ENCODE measurements at regions not wholly inside any gene's neighbourhood (a gene's known extent, or its start where the extent isn't known, plus 50 kb on each side); places are given as distances from the start of the nearest gene placed in this dataset.

DNA sequence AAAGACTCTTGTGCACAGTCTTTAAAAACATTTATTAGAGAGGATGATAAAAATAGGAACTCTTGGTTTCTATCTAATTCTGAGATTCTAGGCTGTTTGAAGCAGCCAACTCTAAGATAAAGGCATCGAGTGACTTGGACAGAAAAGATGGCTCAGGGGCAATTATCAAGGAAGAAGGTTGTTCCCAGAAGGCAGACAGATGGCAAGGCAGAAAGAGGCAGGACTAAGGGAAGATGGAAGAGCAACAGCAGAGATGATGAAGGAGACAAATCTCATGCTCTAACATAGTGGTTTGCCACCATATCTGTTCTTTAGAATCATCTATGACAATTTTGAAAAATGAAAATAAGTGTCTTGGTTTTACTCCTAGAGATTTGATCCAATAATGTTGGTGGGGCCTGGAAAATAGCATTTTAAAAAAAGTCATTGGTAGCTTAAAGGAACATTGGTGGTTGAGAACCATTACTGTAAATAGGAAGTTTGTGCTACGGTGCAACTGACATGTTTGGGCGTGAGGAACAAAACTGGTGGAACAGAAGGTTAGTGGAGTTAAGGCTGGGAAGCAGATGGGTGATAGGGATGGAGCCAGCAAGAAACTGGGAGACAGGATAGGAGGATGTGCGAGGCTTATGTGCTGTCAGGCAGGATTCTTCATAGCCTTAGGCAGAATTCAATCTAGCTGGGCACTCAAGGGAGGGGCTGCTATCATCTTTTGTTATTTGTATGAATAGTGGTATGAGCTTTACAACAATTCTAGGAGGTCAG, 751.1 kb downstream of the DHX35 start:
- TF ChIP-seq, protein P1, sequence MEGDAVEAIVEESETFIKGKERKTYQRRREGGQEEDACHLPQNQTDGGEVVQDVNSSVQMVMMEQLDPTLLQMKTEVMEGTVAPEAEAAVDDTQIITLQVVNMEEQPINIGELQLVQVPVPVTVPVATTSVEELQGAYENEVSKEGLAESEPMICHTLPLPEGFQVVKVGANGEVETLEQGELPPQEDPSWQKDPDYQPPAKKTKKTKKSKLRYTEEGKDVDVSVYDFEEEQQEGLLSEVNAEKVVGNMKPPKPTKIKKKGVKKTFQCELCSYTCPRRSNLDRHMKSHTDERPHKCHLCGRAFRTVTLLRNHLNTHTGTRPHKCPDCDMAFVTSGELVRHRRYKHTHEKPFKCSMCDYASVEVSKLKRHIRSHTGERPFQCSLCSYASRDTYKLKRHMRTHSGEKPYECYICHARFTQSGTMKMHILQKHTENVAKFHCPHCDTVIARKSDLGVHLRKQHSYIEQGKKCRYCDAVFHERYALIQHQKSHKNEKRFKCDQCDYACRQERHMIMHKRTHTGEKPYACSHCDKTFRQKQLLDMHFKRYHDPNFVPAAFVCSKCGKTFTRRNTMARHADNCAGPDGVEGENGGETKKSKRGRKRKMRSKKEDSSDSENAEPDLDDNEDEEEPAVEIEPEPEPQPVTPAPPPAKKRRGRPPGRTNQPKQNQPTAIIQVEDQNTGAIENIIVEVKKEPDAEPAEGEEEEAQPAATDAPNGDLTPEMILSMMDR (IDR thresholded peaks at IDR 0.05; ENCODE audit: low read depth, low read length), result no peak
- no peak for TF ChIP-seq EZH2phosphoT487 (IDR thresholded peaks at IDR 0.05; ENCODE audit: low read depth)
